Lower lobe of right lung (tissue), 2 donors: ENCODE measurements at regions not wholly inside any gene's neighbourhood (a gene's known extent, or its start where the extent isn't known, plus 50 kb on each side); places are given as distances from the start of the nearest gene placed in this dataset.

Source experiments
- ATAC-seq, 2 donors: fragments of 200-7000 bp; cut with Tn5 transposase; one replicate each; pipeline ENCODE4 v1.9.1; 2020 to 2022; ENCODE audit warnings: mild to moderate bottlenecking in 2 of 2, moderate library complexity in 2 of 2
- DNase-seq: peaks from one replicate; pipeline ENCODE4 v3.0.0-alpha.2; 2020
- H3K27ac ChIP-seq: fragments of 200-600 bp; one replicate; pipeline ENCODE4 v1.8.0; 2022
- H3K27me3 ChIP-seq: fragments of 200-600 bp; one replicate; pipeline ENCODE4 v1.8.0; 2022; ENCODE audit warnings: low read depth
- H3K36me3 ChIP-seq: fragments of 200-600 bp; one replicate; pipeline ENCODE4 v1.8.0; 2022; ENCODE audit warnings: mild to moderate bottlenecking
- H3K4me1 ChIP-seq: fragments of 200-600 bp; one replicate; pipeline ENCODE4 v1.8.0; 2022
- H3K4me3 ChIP-seq: fragments of 200-600 bp; one replicate; pipeline ENCODE4 v1.8.0; 2022; ENCODE audit warnings: mild to moderate bottlenecking
- H3K9me3 ChIP-seq: fragments of 200-600 bp; one replicate; pipeline ENCODE4 v1.8.0; 2022
- CTCF ChIP-seq: fragments of 200-600 bp; IDR thresholded peaks from one replicate; pipeline ENCODE4 v1.8.0; 2022; ENCODE audit warnings: antibody characterized with exemption, mild to moderate bottlenecking
- intact Hi-C: fragments of 100-400 bp; cut with DNase I; formaldehyde crosslinking; loops from one replicate; pipeline ENCODE4 v1.11.0; 2022
- donor health status: DM: no; HTN: yes; CAD: no; lungs with severe emphysema.

GRCh38 chr9:24620741-24621140 is 75.0 kb upstream of the IZUMO3 start:
- DNase-seq (no peak), ATAC-seq (no peak)
- H3K9me3 ChIP-seq = no peaks in the 10 kb centered on the region
- H3K36me3 ChIP-seq = no peaks in the 10 kb centered on the region
- no peaks in the 10 kb centered on the region for H3K4me1 ChIP-seq
- no peaks in the 10 kb centered on the region for H3K27me3 ChIP-seq
- intact Hi-C loops = no loop called here
- H3K27ac ChIP-seq = no peak overlapping the region
- TF ChIP-seq CTCF = no peak
- no peak overlapping the region for H3K4me3 ChIP-seq

- no peaks in the 10 kb centered on the region for H3K27me3 ChIP-seq
- no peak for ATAC-seq
- H3K4me3 ChIP-seq = no peak overlapping the region
- intact Hi-C loops = no loop called here
- no peak overlapping the region for H3K27ac ChIP-seq
- no peak for TF ChIP-seq CTCF
- H3K4me1 ChIP-seq = no peaks in the 10 kb centered on the region
- H3K9me3 ChIP-seq = no peaks in the 10 kb centered on the region
- DNase-seq = no peak
- no peaks in the 10 kb centered on the region for H3K36me3 ChIP-seq
Observed at GRCh38 chr9:24616863-24617262, 71.2 kb upstream of the IZUMO3 start.

- H3K27me3 ChIP-seq = no peaks in the 10 kb centered on the region
- no peak overlapping the region for H3K4me3 ChIP-seq
- TF ChIP-seq CTCF = no peak
- no peaks in the 10 kb centered on the region for H3K4me1 ChIP-seq
- no peak overlapping the region for H3K27ac ChIP-seq
- H3K9me3 ChIP-seq = no peaks in the 10 kb centered on the region
- DNase-seq = no peak
- no peaks in the 10 kb centered on the region for H3K36me3 ChIP-seq
- intact Hi-C loops = no loop called here
- no peak for ATAC-seq
Observed at GRCh38 chr9:24614070-24614469, 68.4 kb upstream of the IZUMO3 start.

- Histone ChIP-seq H3K4me1 (no peaks in the 10 kb centered on the region), H3K27ac (no peak overlapping the region), H3K36me3 (no peaks in the 10 kb centered on the region), H3K27me3 (no peaks in the 10 kb centered on the region), H3K4me3 (no peak overlapping the region), H3K9me3 (no peaks in the 10 kb centered on the region)
- ATAC-seq (no peak), DNase-seq (no peak)
- no peak for TF ChIP-seq CTCF
- intact Hi-C loops = no loop called here
Observed at GRCh38 chr9:24608599-24608998, 62.9 kb upstream of the IZUMO3 start.

GRCh38 chr9:24602693-24603352 is 57.1 kb upstream of the IZUMO3 start:
- intact Hi-C loops = no loop called here
- ATAC-seq (no peak), DNase-seq (no peak)
- Histone ChIP-seq H3K27ac (no peak overlapping the region), H3K4me3 (no peak overlapping the region), H3K36me3 (no peaks in the 10 kb centered on the region), H3K9me3 (no peaks in the 10 kb centered on the region), H3K27me3 (no peaks in the 10 kb centered on the region), H3K4me1 (no peaks in the 10 kb centered on the region)
- TF ChIP-seq CTCF = no peak
